ENCODE measurements at regions not wholly inside any gene's neighbourhood (a gene's known extent, or its start where the extent isn't known, plus 50 kb on each side); places are given as distances from the start of the nearest gene placed in this dataset.

DNA sequence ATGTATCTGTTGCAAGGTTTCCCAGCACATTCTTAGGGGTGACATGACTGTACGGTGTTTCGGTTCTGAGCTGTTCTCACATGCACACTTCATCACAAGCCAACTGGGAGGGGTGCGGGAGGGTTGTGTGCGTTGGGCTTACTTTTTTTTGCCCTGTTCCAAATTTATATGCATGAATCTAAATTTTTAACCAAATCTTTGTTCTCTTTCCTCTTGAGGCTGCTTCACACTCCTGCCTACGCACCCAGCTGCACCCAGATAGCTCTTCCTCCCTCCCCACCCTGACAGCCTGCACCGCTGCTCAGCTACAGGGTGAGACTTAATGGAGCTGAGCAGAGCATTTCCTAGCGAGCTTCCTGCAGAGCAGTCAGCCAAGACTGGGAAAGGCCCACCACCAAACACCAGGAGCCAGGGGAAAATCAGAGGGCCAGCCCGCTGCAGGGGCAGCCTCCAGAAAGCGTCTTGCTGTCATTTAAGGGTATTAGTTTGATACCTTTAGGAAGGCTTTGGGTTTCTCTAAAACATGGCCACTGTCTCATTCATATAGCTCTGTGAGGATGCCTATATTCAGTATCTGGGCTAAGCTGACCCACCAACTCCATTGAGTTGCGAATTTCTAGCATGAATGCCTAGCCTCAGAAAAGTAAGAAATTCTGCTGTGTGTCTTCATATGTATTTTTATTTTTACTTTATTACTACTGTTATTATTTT, 84.5 kb downstream of the POU3F3 start:
- TF ChIP-seq, protein P1, sequence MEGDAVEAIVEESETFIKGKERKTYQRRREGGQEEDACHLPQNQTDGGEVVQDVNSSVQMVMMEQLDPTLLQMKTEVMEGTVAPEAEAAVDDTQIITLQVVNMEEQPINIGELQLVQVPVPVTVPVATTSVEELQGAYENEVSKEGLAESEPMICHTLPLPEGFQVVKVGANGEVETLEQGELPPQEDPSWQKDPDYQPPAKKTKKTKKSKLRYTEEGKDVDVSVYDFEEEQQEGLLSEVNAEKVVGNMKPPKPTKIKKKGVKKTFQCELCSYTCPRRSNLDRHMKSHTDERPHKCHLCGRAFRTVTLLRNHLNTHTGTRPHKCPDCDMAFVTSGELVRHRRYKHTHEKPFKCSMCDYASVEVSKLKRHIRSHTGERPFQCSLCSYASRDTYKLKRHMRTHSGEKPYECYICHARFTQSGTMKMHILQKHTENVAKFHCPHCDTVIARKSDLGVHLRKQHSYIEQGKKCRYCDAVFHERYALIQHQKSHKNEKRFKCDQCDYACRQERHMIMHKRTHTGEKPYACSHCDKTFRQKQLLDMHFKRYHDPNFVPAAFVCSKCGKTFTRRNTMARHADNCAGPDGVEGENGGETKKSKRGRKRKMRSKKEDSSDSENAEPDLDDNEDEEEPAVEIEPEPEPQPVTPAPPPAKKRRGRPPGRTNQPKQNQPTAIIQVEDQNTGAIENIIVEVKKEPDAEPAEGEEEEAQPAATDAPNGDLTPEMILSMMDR (IDR thresholded peaks at IDR 0.05): no peak
- TF ChIP-seq POLR2A (IDR thresholded peaks at IDR 0.05): no peak
